SK-N-MC (cell line): ENCODE measurements at regions not wholly inside any gene's neighbourhood (a gene's known extent, or its start where the extent isn't known, plus 50 kb on each side); places are given as distances from the start of the nearest gene placed in this dataset.

Experiments used
- DNase-seq: peaks from one replicate; pipeline ENCODE4 v3.0.0-alpha.2; 2011; ENCODE audit warnings: low read depth, low spot score
- H3K27ac ChIP-seq: fragments of 200-600 bp; sonication (generic); 2 replicates; pipeline ENCODE4 v1.5.1; 2016; ENCODE audit warnings: mixed run types
- H3K36me3 ChIP-seq: fragments of 200-600 bp; sonication (generic); 2 replicates; pipeline ENCODE4 v1.6.1; 2017; ENCODE audit warnings: antibody characterized with exemption, low read length, mixed read lengths; ENCODE audit not compliant: insufficient read depth
- H3K4me3 ChIP-seq: fragments of 200-600 bp; sonication (generic); 2 replicates; pipeline ENCODE4 v1.5.1; 2016
- H3K9ac ChIP-seq: fragments of 200-600 bp; sonication (generic); 2 replicates; pipeline ENCODE4 v1.8.0; 2017; ENCODE audit warnings: mixed run types, mixed read lengths; ENCODE audit not compliant: insufficient read length
- H3K9me3 ChIP-seq: fragments of 200-600 bp; sonication (generic); 2 replicates; pipeline ENCODE4 v1.6.1; 2017; ENCODE audit warnings: low read depth, mild to moderate bottlenecking, antibody characterized with exemption, low read length, moderate library complexity, mixed read lengths
- EZH2 ChIP-seq: fragments of 200-600 bp; sonication (generic); IDR thresholded peaks from one replicate; pipeline ENCODE4 v1.6.1; 2017; ENCODE audit warnings: antibody characterized with exemption
- FOXP2 ChIP-seq: optimal IDR thresholded peaks from 2 replicates; pipeline ENCODE3; 2011; ENCODE audit warnings: mild to moderate bottlenecking, moderate library complexity; ENCODE audit not compliant: insufficient read depth; ENCODE audit errors: extremely low read length, control extremely low read depth
- POLR2AphosphoS5 ChIP-seq: IDR thresholded peaks from 2 replicates; pipeline ENCODE4 v1.6.1; 2012; ENCODE audit warnings: mild to moderate bottlenecking, low read depth, low read length, borderline replicate concordance

- TF ChIP-seq POLR2AphosphoS5 (peak; percentile 68), FOXP2 (no peak)
- H3K4me3 ChIP-seq, result peak overlapping the region; percentile 89
- DNase-seq, result peak; percentile 83
- peak overlapping the region; percentile 88 for H3K9ac ChIP-seq
- no peaks in the 10 kb centered on the region for H3K9me3 ChIP-seq
- peak overlapping the region; percentile 81; the same call in 1 of the 2 replicates for H3K27ac ChIP-seq
- H3K36me3 ChIP-seq, result no peaks in the 10 kb centered on the region
Observed at GRCh38 chr16:72664509-72665408, 383.2 kb downstream of the ZFHX3 start.

GRCh38 chr16:72664056-72664508 lies 383.8 kb downstream of the ZFHX3 start:
- Histone ChIP-seq H3K36me3 (no peaks in the 10 kb centered on the region), H3K4me3 (peak overlapping the region; percentile 89), H3K9ac (peak overlapping the region; percentile 75), H3K9me3 (no peaks in the 10 kb centered on the region), H3K27ac (no peak overlapping the region)
- no peak for DNase-seq
- TF ChIP-seq FOXP2 (no peak), EZH2 (no peak), POLR2AphosphoS5 (no peak)

DNA sequence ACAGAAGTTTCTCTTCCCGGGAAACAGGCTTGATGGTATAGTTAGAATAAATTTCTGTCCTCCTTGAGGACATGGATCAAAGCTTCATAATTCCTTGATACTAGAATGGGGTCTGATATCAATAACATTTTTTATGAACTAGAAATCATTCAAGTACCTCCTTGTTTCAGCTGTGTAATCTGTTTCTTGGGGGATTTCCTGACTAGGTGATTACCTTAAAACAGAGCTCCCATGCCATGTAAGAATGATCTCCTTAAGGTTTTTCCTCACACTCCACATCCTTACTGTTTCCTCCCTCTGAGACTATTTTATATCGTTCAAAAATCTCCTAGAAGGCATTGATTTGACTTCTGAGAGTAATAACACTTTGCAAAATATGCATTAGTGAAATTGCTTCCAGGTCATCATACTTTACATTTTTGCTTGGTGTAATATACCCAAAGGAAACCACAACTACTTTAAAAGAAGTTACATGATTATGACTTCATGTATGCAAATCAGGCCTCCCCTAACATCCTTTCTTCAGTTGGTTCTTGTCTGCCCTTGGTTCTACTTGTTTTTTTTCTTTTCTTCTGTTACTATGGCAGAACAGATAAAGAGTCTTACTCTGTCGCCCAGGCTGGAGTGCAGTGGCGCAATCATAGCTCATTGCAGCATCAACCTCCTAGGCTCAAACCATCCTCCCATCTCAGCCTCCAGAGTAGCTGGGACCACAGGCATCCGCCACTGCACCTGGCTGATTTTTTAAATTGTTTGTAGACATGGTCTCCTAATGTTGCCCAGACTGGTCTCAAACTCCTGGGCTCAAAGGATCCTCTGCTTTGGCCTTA lies 388.8 kb downstream of the ZFHX3 start:
- Histone ChIP-seq H3K36me3 (no peaks in the 10 kb centered on the region), H3K4me3 (no peak overlapping the region), H3K27ac (no peak overlapping the region), H3K9me3 (no peaks in the 10 kb centered on the region), H3K9ac (no peak overlapping the region)
- TF ChIP-seq FOXP2, result no peak
- no peak for TF ChIP-seq EZH2
- no peak for TF ChIP-seq POLR2AphosphoS5
- no peak for DNase-seq

- TF ChIP-seq POLR2AphosphoS5 (no peak), FOXP2 (no peak), EZH2 (no peak)
- no peak overlapping the region for H3K9ac ChIP-seq
- no peak for DNase-seq
- H3K27ac ChIP-seq, result no peak overlapping the region
- no peak overlapping the region for H3K4me3 ChIP-seq
- no peaks in the 10 kb centered on the region for H3K36me3 ChIP-seq
- no peaks in the 10 kb centered on the region for H3K9me3 ChIP-seq
Observed at GRCh38 chr16:72657791-72658190, 390.1 kb downstream of the ZFHX3 start.

GRCh38 chr16:72657164-72657563 lies 390.8 kb downstream of the ZFHX3 start:
- Histone ChIP-seq H3K9ac (no peak overlapping the region), H3K4me3 (no peak overlapping the region), H3K9me3 (no peaks in the 10 kb centered on the region), H3K36me3 (no peaks in the 10 kb centered on the region), H3K27ac (no peak overlapping the region)
- TF ChIP-seq POLR2AphosphoS5, result no peak
- no peak for TF ChIP-seq FOXP2
- TF ChIP-seq EZH2, result no peak
- DNase-seq, result no peak

- Histone ChIP-seq H3K27ac (no peak overlapping the region), H3K4me3 (no peak overlapping the region), H3K36me3 (no peaks in the 10 kb centered on the region), H3K9me3 (no peaks in the 10 kb centered on the region), H3K9ac (no peak overlapping the region)
- no peak for DNase-seq
- TF ChIP-seq FOXP2 (no peak), EZH2 (no peak), POLR2AphosphoS5 (no peak)
Observed at GRCh38 chr16:72654535-72654934, 393.4 kb downstream of the ZFHX3 start.

DNA sequence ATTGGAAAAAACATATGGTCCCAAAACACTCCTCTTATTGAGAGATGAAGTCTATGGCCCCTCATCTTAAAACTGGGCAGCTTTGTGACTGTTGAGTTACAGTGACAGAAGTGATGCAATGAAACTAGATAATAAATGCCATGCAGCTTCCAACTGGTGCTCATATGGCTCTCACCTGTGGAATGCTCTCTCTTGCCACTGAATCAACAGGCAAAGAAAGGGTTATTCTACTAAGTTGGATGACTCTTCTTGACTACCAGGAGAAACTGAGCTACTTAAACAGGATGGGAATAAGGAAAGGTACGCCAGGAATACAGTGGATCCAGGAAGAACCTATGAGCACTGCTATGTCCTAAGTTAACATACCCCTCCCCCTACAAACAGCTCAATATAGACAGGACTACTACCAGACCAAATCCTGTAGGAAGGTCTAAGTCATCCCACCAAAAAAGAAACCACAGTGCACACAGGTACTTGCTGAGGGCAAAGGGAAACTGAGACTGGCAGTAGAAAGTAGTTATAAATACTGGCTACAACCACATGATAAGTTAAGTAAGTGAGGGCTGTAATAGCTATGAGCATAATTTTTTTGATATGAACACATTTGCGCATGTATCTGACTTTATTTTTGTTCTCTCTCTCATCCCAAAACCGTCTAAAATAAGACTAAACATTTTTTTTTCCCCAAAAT lies 398.5 kb downstream of the ZFHX3 start:
- H3K36me3 ChIP-seq, result no peaks in the 10 kb centered on the region
- TF ChIP-seq POLR2AphosphoS5, result no peak
- TF ChIP-seq EZH2, result no peak
- no peak for TF ChIP-seq FOXP2
- no peak for DNase-seq
- no peaks in the 10 kb centered on the region for H3K9me3 ChIP-seq
- H3K4me3 ChIP-seq, result no peak overlapping the region
- no peak overlapping the region for H3K27ac ChIP-seq
- no peak overlapping the region for H3K9ac ChIP-seq

DNA sequence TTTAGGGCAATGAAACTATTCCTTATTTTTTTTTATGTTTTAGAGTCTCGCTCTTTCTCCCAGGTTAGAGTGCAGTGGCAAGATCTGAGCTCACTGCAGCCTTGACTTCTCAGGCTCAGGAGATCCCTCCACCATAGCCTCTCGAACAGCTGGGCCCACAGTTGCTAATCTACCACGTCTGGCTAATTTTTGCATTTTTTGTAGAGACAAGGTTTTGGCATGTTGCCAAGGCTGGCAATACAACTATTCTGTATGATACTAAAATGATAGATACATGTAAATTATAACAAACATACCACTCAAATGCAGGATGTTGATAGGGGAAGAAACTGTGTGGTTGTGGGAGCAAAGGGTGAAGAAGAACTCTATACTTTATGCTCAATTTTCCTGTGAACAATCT lies 401.3 kb downstream of the ZFHX3 start:
- Histone ChIP-seq H3K27ac (no peak overlapping the region), H3K9me3 (no peaks in the 10 kb centered on the region), H3K4me3 (no peak overlapping the region), H3K36me3 (no peaks in the 10 kb centered on the region), H3K9ac (no peak overlapping the region)
- TF ChIP-seq EZH2 (no peak), POLR2AphosphoS5 (no peak), FOXP2 (no peak)
- DNase-seq, result no peak
